ENCODE measurements at regions not wholly inside any gene's neighbourhood (a gene's known extent, or its start where the extent isn't known, plus 50 kb on each side); places are given as distances from the start of the nearest gene placed in this dataset.

GRCh38 chr16:80346111-80346632 is 194.6 kb upstream of the DYNLRB2 start:
- TF ChIP-seq CTCF (IDR thresholded peaks at IDR 0.05) (no peak), POLR2A (IDR thresholded peaks at IDR 0.05) (no peak), EP300 (IDR thresholded peaks at IDR 0.05) (no peak)
